GM08714 (cell line): ENCODE measurements at regions not wholly inside any gene's neighbourhood (a gene's known extent, or its start where the extent isn't known, plus 50 kb on each side); places are given as distances from the start of the nearest gene placed in this dataset.

ENCODE experiments used
- H3K4me3 ChIP-seq: fragments of 200-500 bp; sonication (Bioruptor generic); 2 replicates; pipeline ENCODE4 v1.5.1; 2014; ENCODE audit warnings: mild to moderate bottlenecking, low read length, inconsistent platforms
- ZNF274 ChIP-seq: IDR thresholded peaks from 2 replicates; pipeline ENCODE4 v1.6.1; 2012; ENCODE audit warnings: mild to moderate bottlenecking, low read depth, low read length

- no peak for TF ChIP-seq ZNF274
- H3K4me3 ChIP-seq = no peak overlapping the region
These were observed 223.3 kb downstream of the METTL4 start for GRCh38 chr18:2348003-2348402.

GRCh38 chr18:2351126-2351850, 220.0 kb downstream of the METTL4 start:
- no peak overlapping the region for H3K4me3 ChIP-seq
- TF ChIP-seq ZNF274 = no peak

- H3K4me3 ChIP-seq = no peak overlapping the region
- no peak for TF ChIP-seq ZNF274
These were observed 217.0 kb downstream of the METTL4 start for GRCh38 chr18:2354292-2354691.

- H3K4me3 ChIP-seq = no peak overlapping the region
- TF ChIP-seq ZNF274 = no peak
These were observed 214.4 kb downstream of the METTL4 start for GRCh38 chr18:2356906-2357305.

GRCh38 chr18:2360861-2361260, 210.4 kb downstream of the METTL4 start:
- TF ChIP-seq ZNF274 = no peak
- H3K4me3 ChIP-seq = no peak overlapping the region

GRCh38 chr18:2368102-2368501, 203.2 kb downstream of the METTL4 start:
- H3K4me3 ChIP-seq = no peak overlapping the region
- no peak for TF ChIP-seq ZNF274

GRCh38 chr18:2376707-2377106, 194.6 kb downstream of the METTL4 start:
- no peak for TF ChIP-seq ZNF274
- no peak overlapping the region for H3K4me3 ChIP-seq

GRCh38 chr18:2380101-2380500, 191.2 kb downstream of the METTL4 start:
- TF ChIP-seq ZNF274 = no peak
- no peak overlapping the region for H3K4me3 ChIP-seq

GRCh38 chr18:2381539-2381938, 189.8 kb downstream of the METTL4 start:
- no peak for TF ChIP-seq ZNF274
- H3K4me3 ChIP-seq = no peak overlapping the region

- H3K4me3 ChIP-seq = no peak overlapping the region
- no peak for TF ChIP-seq ZNF274
These were observed 183.7 kb downstream of the METTL4 start for GRCh38 chr18:2387588-2387987.

- TF ChIP-seq ZNF274 = no peak
- H3K4me3 ChIP-seq = no peak overlapping the region
These were observed 181.1 kb downstream of the METTL4 start for GRCh38 chr18:2390158-2390557.

GRCh38 chr18:2391470-2391869, 179.8 kb downstream of the METTL4 start:
- H3K4me3 ChIP-seq = no peak overlapping the region
- no peak for TF ChIP-seq ZNF274

GRCh38 chr18:2392446-2392845, 178.9 kb downstream of the METTL4 start:
- no peak for TF ChIP-seq ZNF274
- no peak overlapping the region for H3K4me3 ChIP-seq

GRCh38 chr18:2394684-2395083, 176.6 kb downstream of the METTL4 start:
- TF ChIP-seq ZNF274 = no peak
- no peak overlapping the region for H3K4me3 ChIP-seq

GRCh38 chr18:2395427-2396161, 175.7 kb downstream of the METTL4 start:
- H3K4me3 ChIP-seq = peak overlapping the region; percentile 52; the same call in 1 of the 2 replicates
- no peak for TF ChIP-seq ZNF274
